HG02884 (cell line): ENCODE measurements at regions not wholly inside any gene's neighbourhood (a gene's known extent, or its start where the extent isn't known, plus 50 kb on each side); places are given as distances from the start of the nearest gene placed in this dataset.
"Not testable (repeated sequence)": the region's sequence is repeated elsewhere in the genome, so short reads cannot be mapped to it uniquely, and the experiment has no call there.

Source experiments
- ATAC-seq: cut with Tn5 transposase; IDR thresholded peaks from one replicate; pipeline ENCODE4 v1.9.1; 2021; ENCODE audit warnings: mild to moderate bottlenecking, moderate library complexity; ENCODE audit not compliant: unreplicated experiment

- no peak for ATAC-seq
Measured at GRCh38 chr7:120039138-120039537, 233.8 kb upstream of the KCND2 start.

GRCh38 chr7:120041798-120042197, 231.2 kb upstream of the KCND2 start:
- no peak for ATAC-seq

GRCh38 chr7:120043250-120043649, 229.7 kb upstream of the KCND2 start:
- ATAC-seq: no peak

- no peak for ATAC-seq
Measured at GRCh38 chr7:120052884-120053382, 220.0 kb upstream of the KCND2 start.

- no peak for ATAC-seq
Measured at GRCh38 chr7:120053390-120053961, 219.5 kb upstream of the KCND2 start.

- no peak for ATAC-seq
Measured at GRCh38 chr7:120054376-120055100, 218.4 kb upstream of the KCND2 start.

DNA sequence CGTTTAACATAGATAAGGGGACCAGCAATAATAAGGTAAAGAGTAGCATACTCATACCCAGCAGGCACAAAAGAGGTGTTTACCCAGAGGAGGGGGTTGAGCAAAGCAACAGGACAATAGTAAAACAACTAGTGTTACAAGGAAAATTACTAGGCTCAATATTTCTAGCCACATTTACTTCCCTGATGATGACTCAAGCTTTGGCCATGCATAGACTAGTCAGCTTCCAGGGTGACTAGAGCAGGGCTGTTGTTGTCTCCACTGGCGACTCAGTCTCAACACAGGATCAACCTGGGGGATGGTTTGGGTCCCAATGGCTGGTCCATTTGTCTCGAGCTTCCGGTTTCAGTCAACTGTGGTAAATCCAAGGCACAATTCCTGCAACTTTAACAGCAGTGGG, 217.7 kb upstream of the KCND2 start:
- ATAC-seq: no peak

DNA sequence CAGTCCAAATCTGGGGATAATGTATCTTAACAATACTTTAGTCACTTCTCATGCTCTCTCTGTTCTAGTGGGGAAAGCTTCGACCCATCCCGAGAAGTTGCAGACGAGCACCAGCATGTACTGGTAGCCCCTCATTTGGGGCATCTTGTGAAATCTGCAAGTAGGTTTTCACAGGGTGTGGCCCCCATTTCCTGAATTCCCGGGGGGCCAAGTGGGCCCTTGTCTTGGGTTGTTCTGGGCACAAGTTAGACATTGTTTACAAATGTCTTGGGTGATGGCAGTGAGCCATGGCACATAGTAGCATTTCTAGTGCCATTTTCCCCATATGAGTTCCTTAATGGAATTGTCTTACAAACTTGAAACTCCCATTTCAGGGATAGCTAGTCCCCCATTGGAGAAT, 216.7 kb upstream of the KCND2 start:
- no peak for ATAC-seq

DNA sequence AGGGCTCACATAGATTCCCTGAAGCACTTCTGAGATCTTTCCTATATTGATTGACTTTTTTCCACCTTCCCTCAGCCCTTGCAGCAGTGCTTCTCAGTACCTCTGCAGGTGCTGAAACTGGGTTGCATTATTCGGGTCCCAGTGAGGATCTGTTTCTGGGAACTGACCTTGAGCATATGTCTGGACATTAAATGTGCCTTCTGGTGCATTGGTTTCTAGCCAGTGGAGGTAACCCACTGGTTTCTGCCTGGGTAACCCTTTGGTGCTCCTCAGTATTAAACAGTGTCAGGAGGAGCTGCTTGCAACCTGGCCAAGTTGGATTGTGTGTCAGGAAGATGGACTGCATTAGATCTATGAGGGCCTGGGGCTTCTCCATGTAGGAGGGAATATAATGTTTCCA, 213.3 kb upstream of the KCND2 start:
- no peak for ATAC-seq

- no peak for ATAC-seq
Measured at GRCh38 chr7:120060281-120060680, 212.7 kb upstream of the KCND2 start.

DNA sequence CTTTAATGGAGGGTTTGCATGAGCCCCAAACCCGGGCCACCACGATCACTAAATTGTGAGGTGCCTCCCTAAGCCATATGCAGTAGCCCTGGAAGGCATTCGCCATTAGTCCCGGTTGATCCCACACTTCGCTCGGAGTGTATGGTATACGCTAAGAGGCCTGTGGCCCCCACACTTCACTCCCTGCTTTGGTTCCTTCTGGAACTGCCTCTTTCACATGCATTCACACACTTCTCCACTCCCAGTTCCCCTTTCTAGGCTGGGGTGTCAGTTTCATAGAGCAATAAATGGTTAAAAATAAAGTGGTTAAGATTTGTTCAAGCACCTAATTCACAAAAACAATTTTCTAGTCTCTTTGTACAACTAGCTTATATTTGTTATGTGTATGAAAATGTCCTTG, 212.1 kb upstream of the KCND2 start:
- ATAC-seq: no peak

DNA sequence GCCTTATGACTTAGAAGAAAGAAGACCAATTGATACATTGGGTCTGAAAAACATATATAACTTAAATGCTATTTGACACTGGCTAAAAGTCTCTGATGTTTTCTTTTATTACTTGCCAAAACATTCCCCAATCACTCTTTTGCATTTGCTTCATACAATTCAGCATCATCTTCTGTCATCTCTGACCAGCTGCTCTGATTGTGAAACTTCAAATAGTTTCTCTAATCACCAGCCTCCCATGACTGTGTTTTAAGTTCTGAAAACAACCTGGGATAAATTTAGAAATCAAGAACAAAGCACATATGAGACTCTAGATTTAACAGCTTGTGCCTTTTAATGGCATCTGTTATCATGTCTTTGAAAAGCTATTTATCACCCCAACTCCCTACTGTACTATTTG, 208.4 kb upstream of the KCND2 start:
- ATAC-seq: peak; percentile 91

- ATAC-seq: not testable (repeated sequence)
Measured at GRCh38 chr7:120066898-120067297, 206.1 kb upstream of the KCND2 start.

DNA sequence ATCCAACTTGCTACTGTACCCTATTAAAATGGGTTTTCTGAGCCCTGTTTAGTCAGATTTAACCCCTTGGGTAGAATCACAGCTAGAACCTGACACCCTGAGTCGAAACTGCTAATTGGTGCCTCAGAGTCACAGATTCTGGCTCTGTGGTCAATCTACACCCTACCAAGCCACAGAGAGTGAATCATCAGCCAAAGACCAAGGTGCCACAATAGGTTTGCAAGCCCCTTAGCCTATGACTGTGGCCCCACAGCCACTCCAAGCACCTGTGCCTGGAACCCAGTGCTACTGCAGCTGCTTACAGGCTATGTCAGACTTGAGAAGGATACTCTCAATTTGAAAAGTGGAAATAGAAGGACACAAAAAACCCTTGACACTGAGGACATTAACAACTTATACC, 202.8 kb upstream of the KCND2 start:
- ATAC-seq: no peak

DNA sequence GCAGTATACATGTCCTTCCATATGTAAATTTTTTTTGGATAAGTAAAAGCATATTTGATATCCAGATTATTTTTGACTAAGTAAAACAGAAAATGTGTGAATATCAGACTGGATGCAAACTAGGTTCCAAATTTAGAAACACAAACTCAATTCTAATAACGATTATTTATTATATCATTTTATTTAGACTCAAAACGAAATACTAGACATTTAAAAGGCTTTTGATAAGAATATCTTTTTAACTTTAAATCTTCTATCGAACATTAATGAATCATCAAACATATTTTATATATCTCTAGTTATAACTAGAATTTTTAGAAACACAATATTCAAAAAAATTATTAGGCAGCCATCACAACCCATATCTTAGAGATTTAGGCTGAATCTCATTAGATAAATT, 195.2 kb upstream of the KCND2 start:
- ATAC-seq: no peak

DNA sequence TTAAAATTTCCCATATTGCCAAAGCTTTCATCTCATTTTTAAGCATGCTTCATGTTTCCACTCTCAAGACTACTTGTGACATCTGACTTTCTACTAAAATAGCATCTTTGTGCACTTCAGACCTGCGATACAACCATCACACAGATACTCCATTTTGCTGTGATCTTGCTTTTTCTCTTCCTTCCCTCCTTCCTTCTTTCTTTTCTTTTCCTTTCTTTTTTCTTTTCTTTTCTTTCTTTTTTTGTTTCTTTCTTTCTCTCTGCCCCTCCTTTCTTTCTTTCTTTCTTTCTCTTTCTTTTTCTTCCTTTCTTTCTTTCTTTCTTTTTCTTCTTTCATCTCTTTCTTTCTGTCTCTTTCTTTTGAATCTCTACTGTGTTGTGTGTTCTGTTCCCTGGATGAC, 194.0 kb upstream of the KCND2 start:
- ATAC-seq: no peak

DNA sequence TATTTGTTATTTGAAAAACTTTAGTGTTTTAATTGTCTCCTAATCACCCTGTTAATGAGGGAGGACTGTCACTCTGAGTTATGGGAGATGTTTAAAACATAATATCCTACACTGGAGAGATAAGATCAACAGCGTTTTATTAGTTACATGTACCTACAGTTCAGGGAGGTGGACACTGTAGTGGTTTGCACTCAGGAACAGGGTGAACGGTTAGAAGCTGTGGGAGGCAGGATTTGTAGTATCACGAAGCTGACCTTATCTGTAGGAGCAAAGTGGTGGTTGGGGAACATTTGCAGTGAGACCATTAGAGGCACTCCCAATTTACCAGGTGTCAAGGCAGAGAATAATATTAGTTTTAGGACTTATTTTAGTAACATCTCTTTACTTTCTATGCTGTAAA, 193.3 kb upstream of the KCND2 start:
- ATAC-seq: no peak

- not testable (repeated sequence) for ATAC-seq
Measured at GRCh38 chr7:120086468-120086867, 186.5 kb upstream of the KCND2 start.

DNA sequence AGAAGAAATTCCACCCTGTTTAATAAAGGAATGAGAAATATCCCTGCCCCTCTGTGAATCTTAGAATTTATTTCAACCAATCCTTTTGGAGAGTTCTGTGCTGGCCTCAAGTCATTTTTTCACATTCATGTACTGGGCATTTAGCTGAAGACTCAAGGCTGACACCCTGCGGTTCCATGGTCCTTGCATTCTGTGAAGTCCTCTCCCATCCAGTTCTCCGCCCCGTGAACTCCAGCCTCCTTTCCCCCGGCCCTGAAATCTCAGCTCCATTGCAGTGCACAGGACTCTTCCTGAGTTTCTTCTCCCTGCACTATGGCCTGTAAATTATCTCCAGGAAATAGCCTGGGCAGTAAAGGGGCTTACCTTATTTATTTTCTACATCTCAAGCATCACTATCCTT, 183.0 kb upstream of the KCND2 start:
- no peak for ATAC-seq

DNA sequence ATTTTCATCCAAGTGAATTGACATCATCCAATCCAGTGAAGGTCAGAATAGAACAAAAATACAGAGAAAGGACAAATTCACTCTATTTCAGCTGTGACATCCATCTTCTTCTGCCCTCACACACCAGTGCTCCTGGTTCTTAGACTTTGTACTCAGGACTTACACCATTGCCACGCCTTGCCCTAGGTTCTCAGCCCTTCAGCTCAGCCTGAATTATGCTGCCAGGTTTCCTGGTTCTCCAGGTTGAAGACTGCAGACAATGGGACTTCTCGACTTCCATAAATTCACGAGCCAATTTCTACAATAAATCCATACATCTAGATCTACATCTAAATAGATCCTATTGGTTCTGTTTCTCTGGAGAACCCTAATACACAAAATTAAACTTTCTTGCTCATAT, 181.2 kb upstream of the KCND2 start:
- no peak for ATAC-seq

DNA sequence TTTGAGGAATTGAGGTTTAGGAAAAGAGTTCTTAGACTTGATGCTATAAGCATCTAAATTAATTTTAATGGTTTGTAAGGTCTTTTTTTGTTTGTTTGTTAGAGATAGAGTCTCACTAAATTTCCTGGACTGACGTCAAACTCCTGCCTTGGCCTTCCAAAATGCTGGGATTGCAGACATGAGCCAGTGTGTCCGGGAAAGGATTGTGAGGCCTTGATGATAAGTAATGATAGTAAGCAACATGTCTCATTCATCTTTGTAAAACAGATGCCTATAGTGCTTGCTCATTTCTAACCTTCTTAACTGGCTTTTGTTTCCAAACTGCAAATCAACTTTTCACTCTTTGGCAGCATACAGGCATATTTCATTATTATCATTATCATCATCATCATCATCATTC, 176.0 kb upstream of the KCND2 start:
- ATAC-seq: no peak

- no peak for ATAC-seq
Measured at GRCh38 chr7:120097774-120098173, 175.2 kb upstream of the KCND2 start.

DNA sequence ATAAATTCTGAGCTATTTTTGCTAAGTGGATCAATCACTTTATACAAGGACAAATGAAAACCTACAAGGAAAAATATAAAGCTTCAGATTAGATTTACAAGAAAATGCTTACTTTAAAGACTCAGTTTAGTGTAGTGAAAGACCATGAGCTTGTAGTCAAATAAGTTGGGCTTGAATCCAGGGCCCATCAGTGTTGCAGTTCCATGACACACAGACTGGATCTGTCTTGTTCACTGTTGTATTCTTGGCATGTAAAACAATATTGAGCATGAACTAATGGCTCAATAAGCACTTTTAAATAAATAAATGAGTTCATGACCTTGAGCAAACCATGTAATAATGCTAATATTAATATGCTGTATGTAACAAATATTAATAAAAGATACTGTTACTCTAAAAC, 164.6 kb upstream of the KCND2 start:
- ATAC-seq: no peak
